PFSK-1 (cell line): ENCODE measurements at regions not wholly inside any gene's neighbourhood (a gene's known extent, or its start where the extent isn't known, plus 50 kb on each side); places are given as distances from the start of the nearest gene placed in this dataset.

ENCODE experiments used
- FOXP2 ChIP-seq: optimal IDR thresholded peaks from 2 replicates; pipeline ENCODE3; 2011; ENCODE audit warnings: borderline replicate concordance, control low read depth, inconsistent platforms; ENCODE audit not compliant: insufficient read depth; ENCODE audit errors: extremely low read length, extremely low read depth
- REST ChIP-seq, 2 experiments: IDR thresholded peaks; 2 replicates each; pipeline versions ENCODE4 v1.6.1 to v1.8.0; 2011 to 2012; ENCODE audit warnings: low read depth in 2 of 2, low read length in 2 of 2, control low read depth in 1 of 2, inconsistent platforms in 1 of 2, mild to moderate bottlenecking in 1 of 2, moderate library complexity in 1 of 2; ENCODE audit not compliant: insufficient read depth in 1 of 2

- no peak for TF ChIP-seq REST (IDR thresholded peaks at IDR 0.05; ENCODE audit: insufficient read depth in 1 of 2, low read depth in 2 of 2, low read length in 2 of 2)
- no peak for TF ChIP-seq FOXP2
These were observed 50.8 kb upstream of the PRR23E start for GRCh38 chr3:127141921-127142730.
